ENCODE measurements at regions not wholly inside any gene's neighbourhood (a gene's known extent, or its start where the extent isn't known, plus 50 kb on each side); places are given as distances from the start of the nearest gene placed in this dataset.

GRCh38 chr3:150218841-150219240, 189.3 kb upstream of the TSC22D2 start:
- H4K91ac ChIP-seq (ENCODE audit: insufficient read length, low read depth, low read length) = no peak overlapping the region
- H4K8ac ChIP-seq (replicated peaks; ENCODE audit: insufficient read length, low read depth, low read length) = no peak overlapping the region
- no peak for TF ChIP-seq CTCF (conservative IDR thresholded peaks at IDR 0.05)
- no peak overlapping the region for H2BK120ac ChIP-seq (ENCODE audit: low read depth, low read length, poor library complexity, severe bottlenecking)
- no peak overlapping the region for H3K4ac ChIP-seq (ENCODE audit: low read depth, low read length)
- no peak overlapping the region for H3K18ac ChIP-seq (ENCODE audit: insufficient read length, low read depth, low read length)
- no peak overlapping the region for H3K27ac ChIP-seq (ENCODE audit: insufficient read length, low read depth, low read length)
- no peak overlapping the region for H4K5ac ChIP-seq (ENCODE audit: insufficient read length, low read depth, low read length)
- no peaks in the 10 kb centered on the region for H4K20me1 ChIP-seq (ENCODE audit: control insufficient read depth, insufficient read depth, insufficient read length)
- no peak overlapping the region for H3K4me2 ChIP-seq (ENCODE audit: insufficient read depth, insufficient read length, low read length)
- peaks cover 7% of the 10 kb centered on the region for H3K23me2 ChIP-seq (ENCODE audit: insufficient read length, low read depth, low read length, poor library complexity, severe bottlenecking)
- no CpG with 5 or more reads among the region's 3 CpGs for WGBS (ENCODE audit: extremely low coverage, insufficient read length, low lambda C conversion rate)
- no peak overlapping the region for H2AFZ ChIP-seq (ENCODE audit: low read length)
- H2AK5ac ChIP-seq (ENCODE audit: insufficient read length, low read length) = no peak overlapping the region
- H2BK15ac ChIP-seq (ENCODE audit: low read depth, low read length) = no peak overlapping the region
- DNase-seq = no peak
- no peak overlapping the region for H2BK12ac ChIP-seq (ENCODE audit: insufficient read length, low read depth, low read length)
- Mint-ChIP-seq H3K27ac (no peak overlapping the region), H3K4me3 (no peak overlapping the region), H3K36me3 (ENCODE audit: insufficient read depth in 1 of 3, low read depth in 3 of 3) (peaks cover 0 to 8% (median 4%) of the 10 kb centered on the region in 3 experiments; a peak in 3 of 7 replicates), H3K27me3 (ENCODE audit: low read depth) (peaks cover 26% of the 10 kb centered on the region), H3K9me3 (peaks cover 10 to 11% of the 10 kb centered on the region in 2 experiments), H3K4me1 (peaks cover 35 to 36% of the 10 kb centered on the region in 2 experiments)
- H2BK20ac ChIP-seq (ENCODE audit: low read depth, low read length, poor library complexity, severe bottlenecking) = no peak overlapping the region
- peaks cover 2% of the 10 kb centered on the region; the same call in 1 of the 2 replicates for H3K27me3 ChIP-seq (ENCODE audit: insufficient read depth, low read length)
- no peak overlapping the region for H3K9ac ChIP-seq (ENCODE audit: extremely low read depth, insufficient read length, low read length)
- H3K79me1 ChIP-seq (ENCODE audit: insufficient read depth, low read depth, low read length, poor library complexity, severe bottlenecking) = no peaks in the 10 kb centered on the region
- H3K56ac ChIP-seq (ENCODE audit: insufficient read length, low read depth, low read length) = no peak overlapping the region
- H3K9me3 ChIP-seq (ENCODE audit: control insufficient read depth, low read depth, low read length) = no peaks in the 10 kb centered on the region
- no peak overlapping the region for H3K23ac ChIP-seq (ENCODE audit: insufficient read length, low read depth, low read length)
- H2BK5ac ChIP-seq (ENCODE audit: insufficient read length, low read length) = no peak overlapping the region
- H3K4me1 ChIP-seq (ENCODE audit: insufficient read depth, low read length) = peaks cover 6% of the 10 kb centered on the region; the same call in 1 of the 2 replicates
- H3K79me2 ChIP-seq (ENCODE audit: insufficient read depth, low read length) = no peaks in the 10 kb centered on the region
- no peak overlapping the region for H3K14ac ChIP-seq (ENCODE audit: insufficient read depth, low read length)
- H3T11ph ChIP-seq (ENCODE audit: low read length) = no peak overlapping the region
